OCI-LY1 (cell line): ENCODE measurements at regions not wholly inside any gene's neighbourhood (a gene's known extent, or its start where the extent isn't known, plus 50 kb on each side); places are given as distances from the start of the nearest gene placed in this dataset.

Experiments used
- H2AFZ ChIP-seq: fragments of 200-600 bp; sonication (generic), shearing (Covaris generic); 2 replicates; pipeline ENCODE4 v1.6.0; 2014; ENCODE audit warnings: antibody characterized with exemption, mild to moderate bottlenecking, low read length
- H3F3A ChIP-seq: fragments of 200-600 bp; sonication (generic), shearing (Covaris generic); 2 replicates; pipeline ENCODE4 v1.6.0; 2014; ENCODE audit warnings: mild to moderate bottlenecking, antibody characterized with exemption, low read length, moderate library complexity; ENCODE audit not compliant: insufficient read depth
- H3K27ac ChIP-seq: fragments of 200-600 bp; sonication (generic); 2 replicates; pipeline ENCODE4 v1.5.1; 2014; ENCODE audit warnings: low read length, mixed run types, mild to moderate bottlenecking, low read depth; ENCODE audit not compliant: poor library complexity, severe bottlenecking
- H3K27me3 ChIP-seq: fragments of 200-600 bp; sonication (generic); 2 replicates; pipeline ENCODE4 v1.6.0; 2014; ENCODE audit warnings: antibody characterized with exemption, mild to moderate bottlenecking, low read length, moderate library complexity; ENCODE audit not compliant: insufficient read depth
- H3K36me3 ChIP-seq: fragments of 200-600 bp; sonication (generic); 2 replicates; pipeline ENCODE4 v1.6.1; 2014; ENCODE audit warnings: mild to moderate bottlenecking, antibody characterized with exemption, low read length, moderate library complexity, mixed read lengths; ENCODE audit not compliant: insufficient read depth
- H3K4me1 ChIP-seq: fragments of 200-600 bp; sonication (generic); 2 replicates; pipeline ENCODE4 v1.5.1; 2014; ENCODE audit warnings: mild to moderate bottlenecking, low read length, moderate library complexity; ENCODE audit not compliant: insufficient read depth, severe bottlenecking
- H3K4me2 ChIP-seq: fragments of 200-600 bp; sonication (generic), shearing (Covaris generic); 2 replicates; pipeline ENCODE4 v1.6.1; 2014; ENCODE audit warnings: low read length
- H3K4me3 ChIP-seq: fragments of 200-600 bp; sonication (generic); 2 replicates; pipeline ENCODE4 v1.5.1; 2014; ENCODE audit warnings: low read length, low read depth, mild to moderate bottlenecking, mixed read lengths; ENCODE audit not compliant: poor library complexity, severe bottlenecking
- H3K79me2 ChIP-seq: fragments of 200-600 bp; shearing (Covaris generic); 2 replicates; pipeline ENCODE4 v1.6.1; 2016; ENCODE audit warnings: mixed run types, low read length, mixed read lengths; ENCODE audit not compliant: insufficient read depth
- H3K9ac ChIP-seq: fragments of 200-600 bp; sonication (generic), shearing (Covaris generic); 2 replicates; pipeline ENCODE4 v1.6.1; 2014; ENCODE audit warnings: mild to moderate bottlenecking, low read length, mixed read lengths
- H3K9me2 ChIP-seq: fragments of 200-600 bp; sonication (generic), shearing (Covaris generic); 2 replicates; pipeline ENCODE4 v1.6.1; 2014; ENCODE audit warnings: low read depth, mild to moderate bottlenecking, low read length, mixed read lengths
- H3K9me3 ChIP-seq: fragments of 200-600 bp; shearing (Covaris generic); 2 replicates; pipeline ENCODE4 v1.6.1; 2014; ENCODE audit warnings: low read length, mixed read lengths
- H4K20me1 ChIP-seq: fragments of 200-600 bp; sonication (generic), shearing (Covaris generic); 2 replicates; pipeline ENCODE4 v1.6.0; 2016; ENCODE audit warnings: mild to moderate bottlenecking, low read length; ENCODE audit not compliant: insufficient read depth
- EZH2 ChIP-seq: fragments of 200-600 bp; sonication (generic), shearing (Covaris generic); IDR thresholded peaks from 2 replicates; pipeline ENCODE4 v1.8.0; 2017; ENCODE audit warnings: borderline replicate concordance, mixed run types, mild to moderate bottlenecking, antibody characterized with exemption, low read length, moderate library complexity, mixed read lengths
- TF ChIP-seq, protein P1 (sequence below): fragments of 200-600 bp; sonication (generic), shearing (Covaris generic); IDR thresholded peaks from 2 replicates; pipeline ENCODE4 v1.5.1; 2017; ENCODE audit warnings: mild to moderate bottlenecking, antibody characterized with exemption, low read length, moderate library complexity, mixed read lengths

DNA sequence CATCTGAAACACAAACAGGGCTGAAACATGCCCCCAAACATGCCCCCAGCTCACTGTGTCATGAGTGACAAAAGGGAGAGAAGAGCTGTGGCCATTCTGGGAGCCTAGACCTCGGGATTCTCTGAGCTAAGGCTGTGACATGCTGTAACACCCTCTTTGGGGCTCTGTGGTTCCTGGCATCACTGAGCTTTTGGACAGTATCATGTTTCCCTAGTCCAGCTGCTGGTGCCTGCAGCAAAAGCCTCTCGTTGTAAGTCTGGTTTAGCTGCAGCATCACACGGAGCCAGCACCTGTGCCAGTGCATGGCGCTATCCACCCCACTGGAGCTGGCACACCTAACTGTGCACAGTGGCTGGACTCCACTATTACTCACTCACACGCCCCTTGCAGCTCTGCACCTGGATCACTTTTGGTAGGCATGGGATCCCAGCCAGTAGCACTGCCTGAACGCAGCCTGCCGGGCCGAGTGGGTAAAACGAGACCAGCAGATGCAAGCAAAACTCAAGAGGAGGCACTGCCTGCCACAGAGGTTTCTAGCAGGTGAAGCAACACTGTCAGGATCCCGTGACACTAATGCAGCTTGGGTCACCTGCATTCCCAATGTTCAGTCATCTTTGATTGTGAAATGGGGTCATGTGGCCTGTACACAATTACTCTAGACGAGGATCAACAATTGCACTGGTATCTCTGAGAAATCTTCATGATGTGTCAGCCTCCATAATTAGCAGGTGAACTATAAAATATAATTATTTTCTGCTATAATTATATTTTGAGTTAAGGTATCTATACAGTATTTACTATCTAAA lies 547.2 kb downstream of the ZNF804A start:
- no peaks in the 10 kb centered on the region for H3K4me1 ChIP-seq
- TF ChIP-seq, protein P1, sequence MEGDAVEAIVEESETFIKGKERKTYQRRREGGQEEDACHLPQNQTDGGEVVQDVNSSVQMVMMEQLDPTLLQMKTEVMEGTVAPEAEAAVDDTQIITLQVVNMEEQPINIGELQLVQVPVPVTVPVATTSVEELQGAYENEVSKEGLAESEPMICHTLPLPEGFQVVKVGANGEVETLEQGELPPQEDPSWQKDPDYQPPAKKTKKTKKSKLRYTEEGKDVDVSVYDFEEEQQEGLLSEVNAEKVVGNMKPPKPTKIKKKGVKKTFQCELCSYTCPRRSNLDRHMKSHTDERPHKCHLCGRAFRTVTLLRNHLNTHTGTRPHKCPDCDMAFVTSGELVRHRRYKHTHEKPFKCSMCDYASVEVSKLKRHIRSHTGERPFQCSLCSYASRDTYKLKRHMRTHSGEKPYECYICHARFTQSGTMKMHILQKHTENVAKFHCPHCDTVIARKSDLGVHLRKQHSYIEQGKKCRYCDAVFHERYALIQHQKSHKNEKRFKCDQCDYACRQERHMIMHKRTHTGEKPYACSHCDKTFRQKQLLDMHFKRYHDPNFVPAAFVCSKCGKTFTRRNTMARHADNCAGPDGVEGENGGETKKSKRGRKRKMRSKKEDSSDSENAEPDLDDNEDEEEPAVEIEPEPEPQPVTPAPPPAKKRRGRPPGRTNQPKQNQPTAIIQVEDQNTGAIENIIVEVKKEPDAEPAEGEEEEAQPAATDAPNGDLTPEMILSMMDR: no peak
- no peak for TF ChIP-seq EZH2

DNA sequence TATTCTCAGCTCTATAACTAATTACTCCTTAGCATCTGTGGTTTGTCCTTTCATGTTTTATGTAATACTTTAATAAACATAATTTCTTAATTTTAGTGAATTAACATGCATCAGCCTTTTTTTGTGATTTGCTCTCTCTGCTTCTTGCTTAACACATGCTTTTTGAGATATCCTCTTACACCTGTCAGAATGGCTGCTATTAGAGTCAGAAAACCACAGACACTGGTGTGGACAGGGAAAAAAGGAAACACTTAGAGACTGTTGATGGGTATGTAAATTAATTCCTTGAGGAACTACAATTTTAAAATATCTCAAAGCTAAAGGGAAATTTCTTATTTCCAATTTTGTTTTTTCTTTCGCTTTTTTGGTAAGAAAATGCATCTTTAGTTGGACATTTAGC lies 549.0 kb downstream of the ZNF804A start:
- Histone ChIP-seq H2AFZ (no peak overlapping the region), H3K79me2 (no peaks in the 10 kb centered on the region)

More for the DNA sequence above, 547.2 kb downstream of the ZNF804A start:
- Histone ChIP-seq H4K20me1 (no peaks in the 10 kb centered on the region), H3K79me2 (no peaks in the 10 kb centered on the region), H3F3A (no peaks in the 10 kb centered on the region; the same call in 1 of the 2 replicates), H3K4me3 (no peak overlapping the region), H3K9me3 (no peaks in the 10 kb centered on the region), H3K36me3 (no peaks in the 10 kb centered on the region), H3K4me2 (no peak overlapping the region), H2AFZ (no peak overlapping the region), H3K9ac (no peak overlapping the region), H3K27ac (no peak overlapping the region), H3K9me2 (no peaks in the 10 kb centered on the region), H3K27me3 (no peaks in the 10 kb centered on the region)

DNA sequence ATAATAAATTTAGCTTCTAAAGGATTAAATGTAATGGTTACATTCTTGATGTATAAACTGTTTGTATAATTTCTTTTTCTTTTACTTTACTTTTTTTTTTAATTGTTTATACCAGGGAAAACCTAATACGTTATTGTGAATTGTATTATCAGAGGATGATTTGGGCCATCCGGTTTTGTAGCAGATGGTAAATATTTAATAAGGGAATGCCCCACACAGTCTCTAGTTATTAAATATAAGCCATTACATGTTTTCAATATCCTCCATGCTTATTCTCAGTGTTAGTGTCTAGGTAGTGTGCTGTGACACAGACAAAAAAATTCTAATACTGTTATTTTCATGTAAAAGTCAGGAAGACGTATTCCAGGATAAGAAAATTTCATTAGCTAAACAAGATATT lies 553.9 kb downstream of the ZNF804A start:
- Histone ChIP-seq H4K20me1 (no peaks in the 10 kb centered on the region), H3K36me3 (no peaks in the 10 kb centered on the region), H3K9me2 (no peaks in the 10 kb centered on the region), H3F3A (no peaks in the 10 kb centered on the region), H3K9me3 (no peaks in the 10 kb centered on the region), H3K4me1 (no peaks in the 10 kb centered on the region), H2AFZ (no peak overlapping the region), H3K4me2 (no peak overlapping the region), H3K27ac (no peak overlapping the region), H3K4me3 (no peak overlapping the region), H3K9ac (no peak overlapping the region), H3K27me3 (no peaks in the 10 kb centered on the region), H3K79me2 (no peaks in the 10 kb centered on the region)
- TF ChIP-seq EZH2: no peak
- TF ChIP-seq, protein P1: no peak

More for the DNA sequence above, 549.0 kb downstream of the ZNF804A start:
- Histone ChIP-seq H3K27me3 (no peaks in the 10 kb centered on the region), H3K4me3 (no peak overlapping the region), H3F3A (no peaks in the 10 kb centered on the region), H3K4me2 (no peak overlapping the region), H3K9ac (no peak overlapping the region), H3K4me1 (no peaks in the 10 kb centered on the region), H4K20me1 (no peaks in the 10 kb centered on the region), H3K9me3 (no peaks in the 10 kb centered on the region), H3K36me3 (no peaks in the 10 kb centered on the region), H3K27ac (no peak overlapping the region), H3K9me2 (no peaks in the 10 kb centered on the region)
- TF ChIP-seq EZH2: no peak
- TF ChIP-seq, protein P1: no peak
